SK-N-SH treated with all-trans-retinoic acid at 6 μM for 48 hours (cell line): ENCODE measurements at regions not wholly inside any gene's neighbourhood (a gene's known extent, or its start where the extent isn't known, plus 50 kb on each side); places are given as distances from the start of the nearest gene placed in this dataset.

Experiments
- BACH2 ChIP-seq: fragments of 250-450 bp; sonication (Bioruptor Pico); IDR thresholded peaks from 2 replicates; pipeline ENCODE4 v1.9.0; 2021; ENCODE audit warnings: mild to moderate bottlenecking, borderline replicate concordance
- OSR1 ChIP-seq: fragments of 250-450 bp; sonication (Bioruptor Pico); IDR thresholded peaks from 2 replicates; pipeline ENCODE4 v1.8.0; 2022; ENCODE audit warnings: moderate library complexity, mild to moderate bottlenecking, inconsistent platforms
- TCF4 ChIP-seq: fragments of 250-450 bp; sonication (Bioruptor Pico); IDR thresholded peaks from 2 replicates; pipeline ENCODE4 v1.8.0; 2021; ENCODE audit warnings: mild to moderate bottlenecking, moderate library complexity, borderline replicate concordance
- ZFP30 ChIP-seq: fragments of 450-650 bp; formaldehyde crosslinking; IDR thresholded peaks from 2 replicates; pipeline ENCODE4 v1.5.0; 2022; ENCODE audit warnings: mild to moderate bottlenecking, moderate library complexity
- TF ChIP-seq, protein P1 (sequence below): fragments of 250-450 bp; sonication (Bioruptor Pico); IDR thresholded peaks from 2 replicates; pipeline ENCODE4 v1.8.0; 2020; ENCODE audit warnings: mild to moderate bottlenecking, moderate library complexity, borderline replicate concordance

DNA sequence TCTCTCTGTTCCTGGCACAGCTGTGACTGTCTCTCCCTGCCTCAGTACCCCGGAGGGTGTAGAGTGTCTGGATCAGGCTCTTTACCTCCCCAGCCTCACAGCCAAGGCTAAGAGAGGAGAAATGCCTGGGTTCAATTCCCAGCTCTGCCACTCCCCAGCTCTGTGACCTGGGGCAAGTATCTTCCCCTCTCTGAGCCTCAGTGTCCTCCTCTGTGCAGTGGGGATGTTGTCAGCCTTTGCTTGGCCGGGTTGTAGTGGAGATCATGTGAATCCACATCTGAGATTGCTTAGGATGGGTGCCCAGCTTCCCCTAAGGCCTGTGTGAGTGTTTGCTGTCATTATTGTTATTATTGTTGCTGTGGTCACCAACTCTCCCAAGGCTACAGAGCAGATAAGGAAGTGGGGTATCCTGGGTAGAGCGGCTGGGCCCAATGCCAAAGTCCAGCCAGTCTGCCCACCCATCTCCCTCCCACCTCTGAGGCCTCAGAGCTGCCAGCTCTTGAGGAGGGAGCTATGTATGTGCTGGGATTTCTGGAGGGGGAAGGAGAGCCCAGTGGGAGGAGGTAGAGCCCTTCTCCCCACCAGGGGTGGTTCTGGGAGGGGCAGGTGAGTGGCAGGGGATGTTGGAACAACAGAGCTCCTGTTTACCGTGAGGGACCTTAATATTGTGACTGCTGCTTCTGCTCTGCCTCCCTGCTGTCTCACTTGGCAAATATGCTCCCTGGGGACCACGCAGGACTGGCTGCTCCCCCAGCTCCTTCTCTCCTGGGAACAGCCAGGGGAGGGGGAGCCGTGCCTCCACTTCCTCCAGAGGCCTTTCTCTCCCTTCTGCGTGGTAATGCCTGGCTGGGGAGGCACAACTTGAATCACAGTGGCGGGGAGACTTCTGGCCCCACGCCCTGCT is 170.5 kb downstream of the RPS24 start:
- TF ChIP-seq BACH2 (CRISPR knock-in tag) (no peak), OSR1 (CRISPR knock-in tag) (no peak), ZFP30 (CRISPR knock-in tag) (no peak), TCF4 (CRISPR knock-in tag) (peak; percentile 51; the same call in 1 of the 2 replicates)
- TF ChIP-seq, protein P1, sequence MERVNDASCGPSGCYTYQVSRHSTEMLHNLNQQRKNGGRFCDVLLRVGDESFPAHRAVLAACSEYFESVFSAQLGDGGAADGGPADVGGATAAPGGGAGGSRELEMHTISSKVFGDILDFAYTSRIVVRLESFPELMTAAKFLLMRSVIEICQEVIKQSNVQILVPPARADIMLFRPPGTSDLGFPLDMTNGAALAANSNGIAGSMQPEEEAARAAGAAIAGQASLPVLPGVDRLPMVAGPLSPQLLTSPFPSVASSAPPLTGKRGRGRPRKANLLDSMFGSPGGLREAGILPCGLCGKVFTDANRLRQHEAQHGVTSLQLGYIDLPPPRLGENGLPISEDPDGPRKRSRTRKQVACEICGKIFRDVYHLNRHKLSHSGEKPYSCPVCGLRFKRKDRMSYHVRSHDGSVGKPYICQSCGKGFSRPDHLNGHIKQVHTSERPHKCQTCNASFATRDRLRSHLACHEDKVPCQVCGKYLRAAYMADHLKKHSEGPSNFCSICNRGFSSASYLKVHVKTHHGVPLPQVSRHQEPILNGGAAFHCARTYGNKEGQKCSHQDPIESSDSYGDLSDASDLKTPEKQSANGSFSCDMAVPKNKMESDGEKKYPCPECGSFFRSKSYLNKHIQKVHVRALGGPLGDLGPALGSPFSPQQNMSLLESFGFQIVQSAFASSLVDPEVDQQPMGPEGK (CRISPR knock-in tag), result no peak
